ENCODE measurements at regions not wholly inside any gene's neighbourhood (a gene's known extent, or its start where the extent isn't known, plus 50 kb on each side); places are given as distances from the start of the nearest gene placed in this dataset.

DNA sequence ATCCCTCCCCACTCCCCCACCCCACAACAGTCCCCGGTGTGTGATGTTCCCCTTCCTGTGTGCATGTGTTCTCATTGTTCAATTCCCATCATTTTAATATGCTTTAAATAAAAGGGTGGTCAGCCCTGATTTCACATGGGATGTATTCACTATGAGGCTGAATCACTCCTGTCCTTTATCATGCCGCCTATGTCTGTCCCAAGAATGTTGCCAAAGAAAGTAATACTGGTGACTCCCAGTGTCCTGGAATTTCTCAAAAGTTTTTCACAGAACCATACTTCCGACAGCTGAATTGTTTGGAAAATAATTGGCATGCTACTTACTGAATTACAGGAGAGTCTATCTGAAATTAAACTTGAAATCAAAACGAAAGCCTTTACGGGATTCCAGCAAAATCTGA lies 217.7 kb downstream of the HAO1 start:
- no peaks in the 10 kb centered on the region for H3K36me3 ChIP-seq
- no peaks in the 10 kb centered on the region for H3K4me1 ChIP-seq
- no peaks in the 10 kb centered on the region for H3K9me3 ChIP-seq
- no peak overlapping the region for H3K4me3 ChIP-seq
- TF ChIP-seq EP300 (IDR thresholded peaks at IDR 0.05) = no peak
- no peak for TF ChIP-seq POLR2A (IDR thresholded peaks at IDR 0.05)
- TF ChIP-seq, protein P1, sequence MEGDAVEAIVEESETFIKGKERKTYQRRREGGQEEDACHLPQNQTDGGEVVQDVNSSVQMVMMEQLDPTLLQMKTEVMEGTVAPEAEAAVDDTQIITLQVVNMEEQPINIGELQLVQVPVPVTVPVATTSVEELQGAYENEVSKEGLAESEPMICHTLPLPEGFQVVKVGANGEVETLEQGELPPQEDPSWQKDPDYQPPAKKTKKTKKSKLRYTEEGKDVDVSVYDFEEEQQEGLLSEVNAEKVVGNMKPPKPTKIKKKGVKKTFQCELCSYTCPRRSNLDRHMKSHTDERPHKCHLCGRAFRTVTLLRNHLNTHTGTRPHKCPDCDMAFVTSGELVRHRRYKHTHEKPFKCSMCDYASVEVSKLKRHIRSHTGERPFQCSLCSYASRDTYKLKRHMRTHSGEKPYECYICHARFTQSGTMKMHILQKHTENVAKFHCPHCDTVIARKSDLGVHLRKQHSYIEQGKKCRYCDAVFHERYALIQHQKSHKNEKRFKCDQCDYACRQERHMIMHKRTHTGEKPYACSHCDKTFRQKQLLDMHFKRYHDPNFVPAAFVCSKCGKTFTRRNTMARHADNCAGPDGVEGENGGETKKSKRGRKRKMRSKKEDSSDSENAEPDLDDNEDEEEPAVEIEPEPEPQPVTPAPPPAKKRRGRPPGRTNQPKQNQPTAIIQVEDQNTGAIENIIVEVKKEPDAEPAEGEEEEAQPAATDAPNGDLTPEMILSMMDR (IDR thresholded peaks at IDR 0.05) = no peak
- WGBS, 2 donors = 75 to 86% methylated on average over 5 of the region's 5 CpGs
- DNase-seq (ENCODE audit: low spot score in 2 of 2) = no peak
- H3K27me3 ChIP-seq = no peaks in the 10 kb centered on the region
- no peak overlapping the region for H3K27ac ChIP-seq

DNA sequence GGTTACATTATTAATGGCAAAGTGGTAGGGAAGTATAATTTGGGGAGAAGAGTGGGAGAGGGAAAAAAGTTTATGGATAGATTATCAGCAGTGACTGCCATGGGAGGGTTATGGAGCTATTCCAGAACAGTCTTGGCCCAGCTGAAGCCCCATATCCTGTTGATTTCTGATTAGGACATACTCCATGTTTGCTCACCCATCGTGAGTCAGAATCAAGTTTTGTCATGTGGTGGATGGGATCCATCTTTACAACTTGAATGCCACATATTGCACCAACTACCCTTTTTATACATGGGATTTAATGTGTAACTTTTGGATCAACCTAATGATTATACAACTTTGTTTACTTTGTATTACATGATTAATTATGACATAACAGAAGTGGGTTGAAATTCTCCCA lies 217.0 kb downstream of the HAO1 start:
- Histone ChIP-seq H3K4me3 (no peak overlapping the region), H3K36me3 (no peaks in the 10 kb centered on the region), H3K4me1 (no peaks in the 10 kb centered on the region), H3K27ac (no peak overlapping the region), H3K9me3 (no peaks in the 10 kb centered on the region), H3K27me3 (no peaks in the 10 kb centered on the region)
- DNase-seq (ENCODE audit: low spot score in 2 of 2) = no peak
- no peak for TF ChIP-seq POLR2A (IDR thresholded peaks at IDR 0.05)
- TF ChIP-seq, protein P1 (IDR thresholded peaks at IDR 0.05) = no peak
- no peak for TF ChIP-seq EP300 (IDR thresholded peaks at IDR 0.05)
- WGBS, 2 donors = 82 to 92% methylated on average over 1 of the region's 1 CpG

GRCh38 chr20:7728338-7728737 lies 211.9 kb downstream of the HAO1 start:
- TF ChIP-seq POLR2A (IDR thresholded peaks at IDR 0.05) (no peak), EP300 (IDR thresholded peaks at IDR 0.05) (no peak)
- TF ChIP-seq, protein P1 (IDR thresholded peaks at IDR 0.05) = no peak
- Histone ChIP-seq H3K4me3 (no peak overlapping the region), H3K4me1 (no peaks in the 10 kb centered on the region), H3K9me3 (no peaks in the 10 kb centered on the region), H3K27ac (no peak overlapping the region), H3K27me3 (no peaks in the 10 kb centered on the region), H3K36me3 (no peaks in the 10 kb centered on the region)
- no peak for DNase-seq (ENCODE audit: low spot score in 2 of 2)

DNA sequence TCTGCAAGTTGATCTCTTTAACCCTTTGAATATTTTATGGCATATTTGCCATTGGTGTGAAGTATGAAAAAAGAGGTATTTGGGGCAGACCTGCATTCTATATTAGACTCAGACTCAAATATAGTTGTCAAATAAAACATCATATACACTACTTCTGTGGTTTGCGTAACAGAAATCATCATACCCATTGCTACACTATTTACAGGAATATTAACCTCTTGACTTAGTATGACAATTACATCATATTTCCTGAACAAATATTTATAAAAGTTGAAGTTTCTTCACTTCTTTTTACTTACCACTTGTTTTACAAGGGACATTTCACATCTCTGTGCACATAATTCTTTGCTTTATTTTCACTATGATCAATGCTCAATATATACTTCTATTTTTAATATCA lies 206.0 kb downstream of the HAO1 start:
- TF ChIP-seq, protein P1 (IDR thresholded peaks at IDR 0.05) = no peak
- no peak for TF ChIP-seq POLR2A (IDR thresholded peaks at IDR 0.05)
- TF ChIP-seq EP300 (IDR thresholded peaks at IDR 0.05) = no peak
- no peaks in the 10 kb centered on the region for H3K27me3 ChIP-seq
- DNase-seq (ENCODE audit: low spot score in 2 of 2) = no peak
- no peak overlapping the region for H3K27ac ChIP-seq
- H3K9me3 ChIP-seq = no peaks in the 10 kb centered on the region
- H3K4me1 ChIP-seq = no peaks in the 10 kb centered on the region
- no peaks in the 10 kb centered on the region for H3K36me3 ChIP-seq
- no peak overlapping the region for H3K4me3 ChIP-seq
- 100% methylated on average over 1 of the region's 1 CpG for WGBS, 2 donors

DNA sequence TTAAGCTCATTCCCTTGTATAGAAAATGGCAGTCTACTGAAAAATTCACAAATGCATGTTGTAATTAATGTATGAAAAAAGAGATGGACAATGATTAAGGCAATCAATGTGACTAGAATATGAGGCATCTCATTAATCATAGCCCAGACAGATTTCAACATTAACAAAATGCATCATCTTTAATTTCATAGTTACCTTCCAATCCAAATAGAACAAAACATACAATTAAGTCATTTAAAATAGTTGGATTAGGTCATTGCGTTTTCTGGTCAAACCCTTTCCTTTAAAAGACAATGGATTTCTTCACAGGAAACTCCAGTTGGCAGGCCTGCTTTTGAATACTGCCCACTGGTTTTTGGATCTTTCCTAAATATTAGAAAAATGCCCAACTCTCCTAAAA lies 203.9 kb downstream of the HAO1 start:
- no peak overlapping the region for H3K4me3 ChIP-seq
- TF ChIP-seq, protein P1 (IDR thresholded peaks at IDR 0.05) = no peak
- TF ChIP-seq EP300 (IDR thresholded peaks at IDR 0.05) (no peak), POLR2A (IDR thresholded peaks at IDR 0.05) (no peak)
- DNase-seq (ENCODE audit: low spot score in 2 of 2) = no peak
- no peak overlapping the region for H3K27ac ChIP-seq
- no peaks in the 10 kb centered on the region for H3K9me3 ChIP-seq
- H3K4me1 ChIP-seq = no peaks in the 10 kb centered on the region
- no peaks in the 10 kb centered on the region for H3K27me3 ChIP-seq
- WGBS, 2 donors = 35 to 44% methylated on average over 1 of the region's 1 CpG
- no peaks in the 10 kb centered on the region for H3K36me3 ChIP-seq

Data from tibial nerve (tissue), 4 donors.